IMR-90 (cell line): ENCODE measurements at regions not wholly inside any gene's neighbourhood (a gene's known extent, or its start where the extent isn't known, plus 50 kb on each side); places are given as distances from the start of the nearest gene placed in this dataset.
"Not testable (repeated sequence)": the region's sequence is repeated elsewhere in the genome, so short reads cannot be mapped to it uniquely, and the experiment has no call there.

Experiments used
- ATAC-seq: fragments of 200-7000 bp; cut with Tn5 transposase; 2 replicates; pipeline ENCODE4 v1.9.1; 2020; ENCODE audit warnings: low read depth, mild to moderate bottlenecking, moderate library complexity
- BruUV-seq: library from RNA; stranded (reverse); fragments of 400-500 nt; replicated peaks from 2 replicates; lab custom pipeline; 2021; lab: Mats Ljungman, UMichigan
- CTCF ChIA-PET: fragments of 300-600 bp; formaldehyde crosslinking; extraction: SDS; loops from one replicate; lab custom pipeline; 2021; ENCODE audit warnings: antibody characterized with exemption; lab: Yijun Ruan, JAX
- POLR2A ChIA-PET: fragments of 300-600 bp; sonication (Branson Sonifier 250); formaldehyde crosslinking; loops from one replicate; lab custom pipeline; 2022; ENCODE audit warnings: antibody characterized with exemption; ENCODE audit not compliant: unreplicated experiment; lab: Charles Lee
- DNase-seq: peaks from one replicate; pipeline ENCODE4 v3.0.0; 2013
- H2AFZ ChIP-seq: replicated peaks from 2 replicates; pipeline ENCODE3; 2013; ENCODE audit warnings: low read length, mild to moderate bottlenecking; ENCODE audit not compliant: poor library complexity
- H2AK5ac ChIP-seq: 2 replicates; pipeline ENCODE4 v1.6.1; 2013; ENCODE audit warnings: low read depth, low read length, inconsistent platforms
- H2AK9ac ChIP-seq: replicated peaks from 2 replicates; pipeline ENCODE3; 2013; ENCODE audit warnings: mild to moderate bottlenecking, low read depth, low read length, moderate library complexity; ENCODE audit not compliant: poor library complexity
- H2BK120ac ChIP-seq: 2 replicates; pipeline ENCODE4 v1.6.1; 2013; ENCODE audit warnings: low read depth, low read length, inconsistent platforms
- H2BK15ac ChIP-seq: 3 replicates; pipeline ENCODE4 v1.6.1; 2013; ENCODE audit warnings: low read depth, low read length, inconsistent platforms
- H2BK20ac ChIP-seq: 2 replicates; pipeline ENCODE4 v1.6.1; 2013; ENCODE audit warnings: low read depth, mild to moderate bottlenecking, inconsistent platforms, low read length, moderate library complexity
- H2BK5ac ChIP-seq: 2 replicates; pipeline ENCODE4 v1.6.1; 2013; ENCODE audit warnings: mild to moderate bottlenecking, low read depth, low read length, inconsistent platforms; ENCODE audit not compliant: poor library complexity, severe bottlenecking
- H3K14ac ChIP-seq: replicated peaks from 2 replicates; pipeline ENCODE4 v1.6.1; 2013; ENCODE audit warnings: low read depth, low read length, inconsistent platforms
- H3K18ac ChIP-seq: 2 replicates; pipeline ENCODE4 v1.6.1; 2013; ENCODE audit warnings: low read depth, low read length, control low read depth
- H3K23ac ChIP-seq: 2 replicates; pipeline ENCODE4 v1.6.1; 2013; ENCODE audit warnings: low read depth, low read length, inconsistent platforms
- H3K27ac ChIP-seq: 2 replicates; pipeline ENCODE4 v1.5.1; 2013; ENCODE audit warnings: mild to moderate bottlenecking, control low read depth, low read length; ENCODE audit not compliant: insufficient read depth
- H3K27me3 ChIP-seq: 2 replicates; pipeline ENCODE4 v1.6.1; 2013; ENCODE audit warnings: low read length; ENCODE audit not compliant: control insufficient read depth, insufficient read depth
- H3K36me3 ChIP-seq: 2 replicates; pipeline ENCODE4 v1.6.1; 2013; ENCODE audit warnings: low read length, mixed read lengths; ENCODE audit not compliant: control insufficient read depth, insufficient read depth
- H3K4ac ChIP-seq: 2 replicates; pipeline ENCODE4 v1.6.1; 2013; ENCODE audit warnings: low read depth, low read length, inconsistent platforms
- H3K4me1 ChIP-seq: 2 replicates; pipeline ENCODE4 v1.6.1; 2013; ENCODE audit warnings: low read length, mixed read lengths; ENCODE audit not compliant: control insufficient read depth, insufficient read depth
- H3K4me2 ChIP-seq: 2 replicates; pipeline ENCODE4 v1.6.1; 2013; ENCODE audit warnings: low read depth, mild to moderate bottlenecking, control low read depth, low read length, moderate library complexity
- H3K4me3 ChIP-seq: 2 replicates; pipeline ENCODE4 v1.5.1; 2013; ENCODE audit warnings: low read depth, mild to moderate bottlenecking, control low read depth, low read length, moderate library complexity; ENCODE audit not compliant: insufficient read depth
- H3K56ac ChIP-seq: 2 replicates; pipeline ENCODE4 v1.6.1; 2013; ENCODE audit warnings: low read length, inconsistent platforms; ENCODE audit not compliant: insufficient read depth; ENCODE audit errors: extremely low read depth
- H3K79me1 ChIP-seq, 2 experiments: 2 replicates each; pipeline ENCODE4 v1.6.1; 2013; ENCODE audit warnings: low read length in 2 of 2, inconsistent platforms in 1 of 2, low read depth in 1 of 2
- H3K9ac ChIP-seq: 2 replicates; pipeline ENCODE4 v1.6.1; 2013; ENCODE audit warnings: low read depth, low read length, control low read depth
- H3K9me1 ChIP-seq: 2 replicates; pipeline ENCODE4 v1.6.1; 2013; ENCODE audit warnings: low read length, inconsistent platforms; ENCODE audit not compliant: insufficient read depth
- H3K9me3 ChIP-seq: 2 replicates; pipeline ENCODE4 v1.6.1; 2013; ENCODE audit warnings: low read length; ENCODE audit not compliant: control insufficient read depth, insufficient read depth
- H4K20me1 ChIP-seq: 2 replicates; pipeline ENCODE4 v1.6.1; 2013; ENCODE audit warnings: low read length, inconsistent platforms; ENCODE audit not compliant: insufficient read depth
- H4K5ac ChIP-seq: 2 replicates; pipeline ENCODE4 v1.6.1; 2013; ENCODE audit warnings: mild to moderate bottlenecking, low read depth, low read length, control low read depth
- H4K8ac ChIP-seq, 2 experiments: 2 replicates each; pipeline ENCODE4 v1.6.1; 2013; ENCODE audit warnings: low read depth in 2 of 2, low read length in 2 of 2, control low read depth in 1 of 2, inconsistent platforms in 1 of 2
- H4K91ac ChIP-seq: 2 replicates; pipeline ENCODE4 v1.6.1; 2013; ENCODE audit warnings: low read depth, low read length, inconsistent platforms; ENCODE audit not compliant: insufficient read depth
- CEBPB ChIP-seq: IDR thresholded peaks from 2 replicates; pipeline ENCODE4 v1.6.1; 2012; ENCODE audit warnings: low read depth, low read length, improper control_type of control experiment
- FOS ChIP-seq: fragments of 150-350 bp; IDR thresholded peaks from 2 replicates; pipeline ENCODE4 v1.6.1; 2016; ENCODE audit warnings: low read depth, low read length
- NFE2L2 ChIP-seq: fragments of 150-350 bp; IDR thresholded peaks from 2 replicates; pipeline ENCODE4 v1.6.1; 2016; ENCODE audit warnings: low read depth, mild to moderate bottlenecking, low read length
- RFX5 ChIP-seq: IDR thresholded peaks from 2 replicates; pipeline ENCODE4 v1.8.0; 2012; ENCODE audit warnings: low read depth, mild to moderate bottlenecking, low read length, moderate library complexity
- WGBS, 2 experiments: methylation state at CpG; one replicate each; pipeline versions ENCODE4 v1.1.5 to v1.1.7; 2013; ENCODE audit warnings: missing lambda C conversion rate in 2 of 2; ENCODE audit not compliant: insufficient read length in 1 of 2; ENCODE audit errors: extremely low coverage in 2 of 2; 5-methylcytosine and 5-hydroxymethylcytosine counted together
- dilution Hi-C: fragments of 300-500 bp; cut with HindIII; formaldehyde crosslinking; loops from one replicate; pipeline ENCODE4 v1.14.3; 2018; ENCODE audit warnings: low sequenced_read_pairs; ENCODE audit not compliant: unreplicated experiment
- in situ Hi-C: fragments of 300-500 bp; cut with MboI; formaldehyde crosslinking; loops from 3 replicates; pipeline ENCODE4 v1.14.3; 2019; ENCODE audit warnings: low sequenced_read_pairs, inconsistent platforms, mixed read lengths
- intact Hi-C: fragments of 100-400 bp; cut with micrococcal nuclease; formaldehyde crosslinking; loops from 2 replicates; pipeline ENCODE4 v1.10.0; 2022
- TF ChIP-seq, protein P1 (sequence below): conservative IDR thresholded peaks from 2 replicates; pipeline ENCODE4 v1.5.1; 2012; ENCODE audit warnings: mild to moderate bottlenecking, low read depth, low read length, improper control_type of control experiment

- no peaks in the 10 kb centered on the region for H3K9me1 ChIP-seq
- H3K9ac ChIP-seq: no peak overlapping the region
- H3K36me3 ChIP-seq: no peaks in the 10 kb centered on the region
- H2BK15ac ChIP-seq: no peak overlapping the region
- H3K4me3 ChIP-seq: no peak overlapping the region
- ChIA-PET POLR2A (no interaction called here), CTCF (no interaction called here)
- no peak overlapping the region for H3K18ac ChIP-seq
- H3K27me3 ChIP-seq: no peaks in the 10 kb centered on the region
- no peak overlapping the region for H3K23ac ChIP-seq
- no peaks in the 10 kb centered on the region for H4K20me1 ChIP-seq
- H2BK5ac ChIP-seq: no peak overlapping the region
- peaks cover 6% of the 10 kb centered on the region; the same call in 1 of the 2 replicates for H3K9me3 ChIP-seq
- ATAC-seq: no peak
- no peak overlapping the region for H3K27ac ChIP-seq
- no peak overlapping the region for H3K4me2 ChIP-seq
- H2BK20ac ChIP-seq: no peak overlapping the region
- DNase-seq: no peak
- no peak overlapping the region for H4K8ac ChIP-seq
- no peak overlapping the region for H2AK5ac ChIP-seq
- H3K56ac ChIP-seq: no peak overlapping the region
- H2AK9ac ChIP-seq: no peak overlapping the region
- TF ChIP-seq CEBPB: no peak
- TF ChIP-seq, protein P1, sequence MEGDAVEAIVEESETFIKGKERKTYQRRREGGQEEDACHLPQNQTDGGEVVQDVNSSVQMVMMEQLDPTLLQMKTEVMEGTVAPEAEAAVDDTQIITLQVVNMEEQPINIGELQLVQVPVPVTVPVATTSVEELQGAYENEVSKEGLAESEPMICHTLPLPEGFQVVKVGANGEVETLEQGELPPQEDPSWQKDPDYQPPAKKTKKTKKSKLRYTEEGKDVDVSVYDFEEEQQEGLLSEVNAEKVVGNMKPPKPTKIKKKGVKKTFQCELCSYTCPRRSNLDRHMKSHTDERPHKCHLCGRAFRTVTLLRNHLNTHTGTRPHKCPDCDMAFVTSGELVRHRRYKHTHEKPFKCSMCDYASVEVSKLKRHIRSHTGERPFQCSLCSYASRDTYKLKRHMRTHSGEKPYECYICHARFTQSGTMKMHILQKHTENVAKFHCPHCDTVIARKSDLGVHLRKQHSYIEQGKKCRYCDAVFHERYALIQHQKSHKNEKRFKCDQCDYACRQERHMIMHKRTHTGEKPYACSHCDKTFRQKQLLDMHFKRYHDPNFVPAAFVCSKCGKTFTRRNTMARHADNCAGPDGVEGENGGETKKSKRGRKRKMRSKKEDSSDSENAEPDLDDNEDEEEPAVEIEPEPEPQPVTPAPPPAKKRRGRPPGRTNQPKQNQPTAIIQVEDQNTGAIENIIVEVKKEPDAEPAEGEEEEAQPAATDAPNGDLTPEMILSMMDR: no peak
- TF ChIP-seq FOS: no peak
- TF ChIP-seq NFE2L2: no peak
- no peak for TF ChIP-seq RFX5
- no peak overlapping the region for H2AFZ ChIP-seq
- no peak overlapping the region for H3K14ac ChIP-seq
- no peak overlapping the region for H2BK120ac ChIP-seq
- no peak overlapping the region for H4K5ac ChIP-seq
- dilution Hi-C loops (no loop called here), in situ Hi-C loops (no loop called here), intact Hi-C loops (no loop called here)
- no peaks in the 10 kb centered on the region for H3K4me1 ChIP-seq
- H4K91ac ChIP-seq: no peak overlapping the region
- H3K4ac ChIP-seq: no peak overlapping the region
- BruUV-seq: no TSS peak
- H3K79me1 ChIP-seq: no peaks in the 10 kb centered on the region
These were observed 306.1 kb upstream of the LRRC3B start for GRCh38 chr3:26316472-26316871.

DNA sequence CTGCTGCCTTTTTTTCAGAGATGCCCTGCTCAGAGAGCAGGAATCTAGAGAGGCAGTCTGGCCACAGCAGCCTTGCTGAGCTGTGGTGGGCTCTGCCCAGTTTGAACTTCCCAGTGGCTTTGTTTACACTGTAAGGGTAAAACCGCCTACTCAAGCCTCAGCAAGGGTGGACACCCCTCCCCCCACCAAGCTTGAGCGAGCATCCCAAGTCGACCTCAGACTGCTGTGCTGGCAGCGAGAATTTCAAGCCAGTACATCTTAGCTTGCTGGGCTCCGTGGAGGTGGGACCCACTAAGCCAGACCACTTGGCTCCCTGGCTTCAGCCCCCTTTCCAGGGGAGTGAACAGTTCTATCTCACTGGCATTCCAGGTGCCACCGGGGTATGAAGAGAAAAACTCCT is 298.8 kb upstream of the LRRC3B start:
- H3K56ac ChIP-seq, H3K9me1 ChIP-seq, H2BK20ac ChIP-seq, H4K20me1 ChIP-seq, ATAC-seq, in situ Hi-C loops, CTCF ChIA-PET, H3K18ac ChIP-seq, H2BK120ac ChIP-seq, DNase-seq, H3K27ac ChIP-seq, H3K36me3 ChIP-seq, H2BK5ac ChIP-seq, BruUV-seq, H3K27me3 ChIP-seq, H2AK9ac ChIP-seq, H2BK15ac ChIP-seq, intact Hi-C loops, H3K4me3 ChIP-seq, H4K8ac ChIP-seq, dilution Hi-C loops, H3K9ac ChIP-seq, H3K23ac ChIP-seq, H3K14ac ChIP-seq, H3K4me2 ChIP-seq, H3K4me1 ChIP-seq, H4K91ac ChIP-seq, POLR2A ChIA-PET, H2AK5ac ChIP-seq, H3K79me1 ChIP-seq, H3K4ac ChIP-seq, H2AFZ ChIP-seq, H4K5ac ChIP-seq: not testable (repeated sequence)
- WGBS, 2 experiments: 0% methylated on average over 1 of the region's 6 CpGs; no CpG with 5 or more reads in 1 of the 2 experiments
- peaks cover 15% of the 10 kb centered on the region for H3K9me3 ChIP-seq
